ENCODE measurements at regions not wholly inside any gene's neighbourhood (a gene's known extent, or its start where the extent isn't known, plus 50 kb on each side); places are given as distances from the start of the nearest gene placed in this dataset.

GRCh38 chr3:193830791-193831191 lies 237.8 kb downstream of the OPA1 start:
- intact Hi-C loops (cut with DNase I), result no loop called here
- H3K36me3 ChIP-seq, result no peaks in the 10 kb centered on the region
- TF ChIP-seq CTCF (IDR thresholded peaks at IDR 0.05) (no peak), POLR2A (IDR thresholded peaks at IDR 0.05) (no peak)
- no peak for DNase-seq
- no peak overlapping the region for H3K4me3 ChIP-seq
- WGBS, 2 donors, result 59 to 71% methylated on average over 7 to 8 of the region's 8 CpGs
- no peaks in the 10 kb centered on the region for H3K9me3 ChIP-seq
- peaks cover 0 to 3% (median 0%) of the 10 kb centered on the region in 4 donors for H3K27me3 ChIP-seq
- peak overlapping the region; percentile 91 to 98 (median 96) for H3K27ac ChIP-seq
- peaks cover 14 to 94% (median 25%) of the 10 kb centered on the region in 3 donors for H3K4me1 ChIP-seq

GRCh38 chr3:193831495-193832455 lies 238.8 kb downstream of the OPA1 start:
- DNase-seq, result peak; percentile 9
- peaks cover 0 to 3% (median 0%) of the 10 kb centered on the region in 4 donors for H3K27me3 ChIP-seq
- H3K4me1 ChIP-seq, result peaks cover 14 to 89% (median 17%) of the 10 kb centered on the region in 3 donors
- intact Hi-C loops (cut with DNase I), result no loop called here
- WGBS, 2 donors, result 52 to 65% methylated on average over 15 of the region's 24 CpGs
- no peaks in the 10 kb centered on the region for H3K36me3 ChIP-seq
- TF ChIP-seq CTCF (IDR thresholded peaks at IDR 0.05), result no peak
- H3K9me3 ChIP-seq, result no peaks in the 10 kb centered on the region
- H3K4me3 ChIP-seq, result no peak overlapping the region
- peak overlapping the region; percentile 91 to 98 (median 96) for H3K27ac ChIP-seq

GRCh38 chr3:193832833-193833413 lies 239.9 kb downstream of the OPA1 start:
- Histone ChIP-seq H3K27me3 (peaks cover 0 to 3% (median 0%) of the 10 kb centered on the region in 4 donors), H3K9me3 (no peaks in the 10 kb centered on the region), H3K27ac (peak overlapping the region; percentile 91 to 98 (median 96)), H3K36me3 (no peaks in the 10 kb centered on the region), H3K4me3 (no peak overlapping the region), H3K4me1 (peaks cover 14 to 90% (median 17%) of the 10 kb centered on the region in 3 donors)
- 92 to 93% methylated on average over 5 of the region's 5 CpGs for WGBS, 2 donors
- TF ChIP-seq POLR2A (IDR thresholded peaks at IDR 0.05) (no peak), CTCF (IDR thresholded peaks at IDR 0.05) (no peak)
- DNase-seq, result no peak
- intact Hi-C loops (cut with DNase I), result no loop called here

GRCh38 chr3:193833592-193833991 lies 240.6 kb downstream of the OPA1 start:
- no peak for DNase-seq
- 89 to 98% methylated on average over 11 of the region's 11 CpGs for WGBS, 2 donors
- Histone ChIP-seq H3K36me3 (no peaks in the 10 kb centered on the region), H3K27me3 (peaks cover 0 to 3% (median 0%) of the 10 kb centered on the region in 4 donors), H3K4me3 (no peak overlapping the region), H3K9me3 (no peaks in the 10 kb centered on the region), H3K27ac (peak overlapping the region in 3 of 4 donors; percentile 91 to 98 (median 97)), H3K4me1 (peaks cover 14 to 86% (median 17%) of the 10 kb centered on the region in 3 donors)
- TF ChIP-seq CTCF (IDR thresholded peaks at IDR 0.05) (no peak), POLR2A (IDR thresholded peaks at IDR 0.05) (no peak)
- intact Hi-C loops (cut with DNase I), result no loop called here

- intact Hi-C loops (cut with DNase I), result no loop called here
- 87 to 93% methylated on average over 5 to 6 of the region's 6 CpGs for whole genome bisulfite sequencing, 2 donors
- Histone ChIP-seq H3K27ac (peak overlapping the region in 3 of 4 donors; percentile 32 to 98 (median 97)), H3K27me3 (peaks cover 0 to 3% (median 0%) of the 10 kb centered on the region in 4 donors), H3K9me3 (no peaks in the 10 kb centered on the region), H3K4me3 (peak overlapping the region in 3 of 4 donors; percentile 9 to 40 (median 32)), H3K36me3 (no peaks in the 10 kb centered on the region), H3K4me1 (peaks cover 5 to 71% (median 9%) of the 10 kb centered on the region in 3 donors)
- no peak for DNase-seq
- TF ChIP-seq CTCF (IDR thresholded peaks at IDR 0.05), result no peak
- TF ChIP-seq POLR2A (IDR thresholded peaks at IDR 0.05), result no peak
These were observed 242.4 kb downstream of the OPA1 start for GRCh38 chr3:193835414-193835813.

Data from esophagus squamous epithelium (tissue), 5 donors.